ENCODE measurements at regions not wholly inside any gene's neighbourhood (a gene's known extent, or its start where the extent isn't known, plus 50 kb on each side); places are given as distances from the start of the nearest gene placed in this dataset.
"Not testable (repeated sequence)": the region's sequence is repeated elsewhere in the genome, so short reads cannot be mapped to it uniquely, and the experiment has no call there.

DNA sequence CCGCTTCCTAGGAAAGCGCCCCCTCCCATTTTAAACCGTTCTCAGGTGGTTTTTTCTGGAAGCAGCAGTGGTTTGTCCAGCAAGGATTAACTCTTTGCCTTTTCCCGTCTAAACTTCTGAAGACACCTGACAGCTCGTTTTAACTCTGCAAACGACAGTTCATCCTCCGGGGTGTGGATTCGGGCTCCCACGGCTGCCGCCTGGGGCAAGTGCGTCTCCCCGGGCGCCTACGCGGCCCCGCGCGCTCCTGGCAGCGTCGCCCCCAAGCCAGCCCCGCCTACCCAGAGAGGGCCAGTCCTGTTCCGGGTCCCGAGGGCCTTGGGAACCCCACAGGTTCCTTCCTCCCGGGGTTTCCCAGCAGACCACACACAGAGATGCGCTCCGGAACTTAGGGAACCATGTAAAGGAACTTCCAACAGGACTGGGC, 54.4 kb downstream of the PRR18 start:
- no peak for DNase-seq (ENCODE audit: low read depth)

DNA sequence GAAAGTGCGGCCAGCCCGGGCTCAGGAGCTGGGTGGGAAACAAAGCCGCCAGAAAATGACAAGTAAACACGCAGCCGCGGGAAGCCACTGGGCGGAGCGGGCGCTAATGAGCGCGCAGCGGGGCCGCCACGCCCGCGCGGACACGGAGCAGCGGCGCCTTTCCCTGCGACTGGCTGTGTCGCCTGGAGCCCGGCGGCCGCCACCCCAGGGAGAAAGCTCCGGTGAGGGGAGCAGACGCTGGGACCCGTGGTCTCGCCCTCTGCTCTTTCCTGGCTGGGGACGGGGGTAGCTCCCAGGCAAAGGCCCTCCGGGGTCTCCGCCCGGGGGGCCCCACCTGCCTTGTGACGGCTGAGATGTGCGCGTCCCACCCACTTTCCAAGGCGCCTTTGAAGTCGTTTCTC, 54.9 kb downstream of the PRR18 start:
- no peak for DNase-seq (ENCODE audit: low read depth)

DNA sequence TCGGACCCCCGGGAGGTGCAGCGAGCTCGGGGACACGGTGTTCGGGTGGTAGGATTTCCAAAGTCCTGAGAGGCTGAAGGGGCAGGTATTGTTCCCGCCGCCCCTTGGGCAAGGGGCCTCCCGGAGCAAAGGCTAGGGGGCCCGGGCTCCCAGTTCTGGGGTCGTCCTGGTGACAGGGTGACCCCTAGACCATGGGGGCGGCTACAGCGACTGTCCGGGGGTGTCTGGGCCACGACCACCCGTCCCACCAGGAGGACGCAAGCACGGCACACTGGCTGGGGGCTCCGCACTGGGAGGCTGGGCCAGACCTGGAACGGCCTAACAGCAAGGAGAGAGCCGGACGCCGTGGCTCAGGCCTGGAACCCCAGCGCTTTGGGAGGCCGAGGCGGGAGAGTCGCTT, 55.6 kb downstream of the PRR18 start:
- DNase-seq (ENCODE audit: low read depth) = no peak

DNA sequence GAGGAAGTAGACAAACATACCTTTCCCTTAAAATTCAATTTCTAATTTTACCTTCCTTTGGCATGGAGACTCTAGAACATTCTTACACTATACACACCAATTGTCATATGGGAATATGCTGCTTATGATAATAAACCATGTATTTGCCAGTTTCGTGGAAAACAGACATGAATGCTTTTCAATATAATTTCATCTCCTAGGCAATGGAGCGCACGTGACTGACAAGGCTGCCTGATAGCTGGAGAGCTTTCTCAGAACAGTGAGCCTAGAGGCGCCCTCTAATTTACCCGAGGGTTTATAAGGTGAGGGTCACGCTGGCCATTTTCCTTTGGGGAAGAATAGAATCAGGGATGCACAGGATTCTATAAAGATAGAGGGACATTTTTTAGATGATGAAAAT, 56.5 kb downstream of the PRR18 start:
- no peak for DNase-seq (ENCODE audit: low read depth)

DNA sequence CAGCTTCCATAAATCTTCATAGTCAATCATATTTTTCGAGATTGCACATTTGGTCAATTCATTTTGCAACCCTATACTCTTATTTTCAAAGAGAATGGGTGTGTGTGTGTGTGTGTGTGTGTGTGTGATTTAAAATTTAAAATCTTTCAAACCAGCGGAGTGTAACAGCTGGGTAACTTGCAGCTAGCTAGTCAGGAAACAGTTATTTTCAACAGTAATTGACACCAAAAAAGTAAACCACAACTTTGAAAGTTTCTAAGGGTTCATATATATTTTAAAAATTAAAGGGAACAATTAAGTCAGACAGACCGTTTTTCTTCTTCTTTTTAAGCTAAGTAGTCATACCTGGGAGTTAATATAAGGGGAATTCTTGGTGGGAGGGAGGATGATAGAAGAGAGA, 57.0 kb downstream of the PRR18 start:
- peak; percentile 6 for DNase-seq (ENCODE audit: low read depth)

DNA sequence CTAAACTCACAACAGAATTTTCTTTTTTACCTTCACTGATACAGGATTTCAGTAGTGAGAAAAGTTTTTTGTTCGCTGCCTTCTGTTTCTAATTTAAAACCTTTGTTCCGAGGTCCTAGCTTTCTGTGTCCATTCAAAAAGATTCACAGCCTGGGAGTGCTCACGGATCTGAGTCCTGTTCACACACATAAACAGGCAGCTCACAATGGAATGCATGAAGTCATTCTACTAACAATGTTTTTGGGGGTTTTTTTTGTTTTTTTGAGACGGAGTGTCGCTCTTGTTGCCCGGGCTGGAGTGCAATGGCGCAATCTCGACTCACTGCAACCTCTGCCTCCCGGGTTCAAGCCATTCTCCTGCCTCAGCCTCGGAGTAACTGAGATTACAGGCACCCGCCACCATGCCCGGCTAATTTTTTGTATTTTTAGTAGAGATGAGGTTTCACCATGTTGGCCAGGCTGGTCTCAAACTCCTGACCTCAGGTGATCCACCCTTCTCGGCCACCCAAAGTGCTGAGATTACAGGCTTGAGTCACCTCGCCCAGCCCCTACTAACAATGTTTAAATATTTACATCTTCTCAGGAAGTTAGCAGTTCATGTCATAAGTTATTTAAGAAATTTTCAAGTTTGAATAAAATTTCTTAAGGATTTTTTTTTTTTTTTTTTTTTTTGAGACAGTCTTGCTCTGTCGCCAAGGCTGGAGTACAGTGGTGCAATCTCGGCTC, 59.0 kb downstream of the PRR18 start:
- not testable (repeated sequence) for DNase-seq (ENCODE audit: low read depth)

DNA sequence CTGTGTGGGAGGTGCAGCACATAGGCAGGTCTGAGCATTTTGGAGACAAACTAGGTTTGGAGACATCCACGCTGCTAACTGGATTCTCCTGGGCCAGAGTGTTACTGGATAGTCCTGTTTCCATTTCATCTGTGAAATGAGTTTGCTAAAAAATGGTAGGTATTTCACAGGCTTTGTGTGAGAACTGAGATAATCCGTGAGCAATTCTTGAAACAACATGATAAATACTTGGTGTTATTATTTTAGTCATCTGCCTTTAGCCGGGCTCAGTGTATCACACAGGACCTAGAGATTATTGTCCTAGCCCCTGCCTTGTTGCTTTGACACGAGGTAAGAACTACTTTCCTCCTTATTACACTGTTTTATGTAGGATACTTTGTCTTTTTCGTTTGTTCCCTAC, 63.0 kb downstream of the PRR18 start:
- no peak for DNase-seq (ENCODE audit: low read depth)

DNA sequence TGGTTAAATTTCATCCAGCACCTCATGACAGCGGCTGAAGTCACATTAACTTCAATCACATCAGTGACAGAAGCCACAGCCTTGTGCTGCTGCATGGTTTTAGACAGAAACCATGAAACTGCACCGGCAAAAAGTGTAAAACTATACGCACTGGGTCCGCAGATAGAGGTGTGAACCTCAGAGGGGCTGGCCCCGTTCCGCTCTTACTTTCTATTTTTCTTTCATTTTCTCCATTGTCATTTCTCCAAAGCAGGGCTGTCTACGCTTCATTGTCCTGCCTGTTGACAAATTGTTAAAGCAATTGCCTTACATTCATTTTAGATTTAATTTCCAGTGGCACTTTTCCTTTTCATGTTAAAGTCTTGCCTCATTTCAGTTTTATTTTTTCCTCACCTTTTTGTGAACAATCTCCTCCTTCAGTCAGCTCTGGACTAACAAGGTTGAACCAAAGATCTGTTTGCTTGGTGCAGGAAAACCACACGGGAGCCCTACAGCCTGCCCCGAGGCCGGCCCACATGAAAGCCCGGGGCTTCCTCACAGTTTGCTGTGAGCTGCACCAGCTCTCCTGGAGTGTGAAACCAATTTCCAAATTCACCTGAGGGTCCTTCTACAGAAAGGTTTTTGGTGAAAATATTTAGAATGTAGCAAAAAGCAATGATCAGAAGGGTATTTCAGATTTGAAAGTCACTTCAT, 63.7 kb downstream of the PRR18 start:
- DNase-seq (ENCODE audit: low read depth) = no peak

DNA sequence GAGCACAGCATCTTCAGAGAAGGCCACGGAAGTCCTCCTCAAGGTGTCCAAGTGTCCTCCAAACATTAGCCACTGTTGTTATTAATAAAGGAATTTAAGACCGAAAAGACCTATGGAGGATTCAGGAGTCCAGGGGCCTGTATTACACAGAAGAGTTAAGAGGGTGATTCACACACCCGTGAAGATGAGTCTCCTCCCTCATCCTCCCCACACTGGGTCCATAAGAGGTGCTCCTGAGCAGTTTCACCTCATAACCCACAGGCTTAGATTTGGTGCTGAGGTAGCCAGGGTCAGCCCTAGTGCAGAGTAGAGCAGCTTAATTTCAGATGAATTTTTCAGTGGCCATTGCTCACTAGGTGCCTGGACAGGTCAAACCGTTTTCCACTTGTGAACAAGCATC, 65.3 kb downstream of the PRR18 start:
- no peak for DNase-seq (ENCODE audit: low read depth)

DNA sequence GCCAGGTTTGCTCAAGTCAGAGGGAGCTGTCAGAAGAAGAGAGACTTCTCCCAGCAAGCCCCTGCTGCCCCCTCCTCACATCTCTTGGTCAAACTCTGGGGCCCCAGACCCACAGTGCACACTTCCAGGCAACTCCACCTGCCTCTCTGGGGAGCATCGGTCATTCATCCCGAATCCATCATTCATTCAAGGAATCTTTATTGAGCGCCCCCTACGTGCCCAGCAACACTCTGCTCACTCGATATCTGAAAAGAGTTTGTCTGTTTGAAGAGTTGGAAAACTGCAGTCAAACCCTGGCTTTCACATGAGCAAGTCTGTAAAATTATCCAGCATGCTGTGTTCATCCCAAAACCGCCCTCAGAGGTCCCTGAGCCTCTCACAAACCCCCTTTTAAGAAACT, 66.2 kb downstream of the PRR18 start:
- no peak for DNase-seq (ENCODE audit: low read depth)

DNA sequence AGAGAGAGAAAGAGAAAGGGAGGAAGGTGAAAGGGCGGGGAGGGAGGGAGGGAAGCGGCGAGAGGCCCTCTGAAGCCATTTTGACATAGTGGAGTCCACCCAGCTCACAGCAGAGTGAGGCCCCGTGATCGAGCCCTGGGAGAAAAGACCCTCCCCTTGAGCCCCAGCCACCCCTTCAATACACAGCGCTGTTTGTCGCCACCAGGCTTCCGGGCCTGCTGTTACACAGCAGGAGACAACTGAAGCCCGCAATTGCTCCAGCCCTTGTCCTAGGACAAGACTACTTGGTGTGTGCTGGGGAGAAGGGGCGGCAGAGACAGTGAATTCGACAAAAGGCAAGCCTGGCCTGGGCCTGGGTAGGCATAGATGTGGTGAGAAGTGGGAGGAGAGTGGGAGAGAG, 67.3 kb downstream of the PRR18 start:
- DNase-seq (ENCODE audit: low read depth) = no peak

DNA sequence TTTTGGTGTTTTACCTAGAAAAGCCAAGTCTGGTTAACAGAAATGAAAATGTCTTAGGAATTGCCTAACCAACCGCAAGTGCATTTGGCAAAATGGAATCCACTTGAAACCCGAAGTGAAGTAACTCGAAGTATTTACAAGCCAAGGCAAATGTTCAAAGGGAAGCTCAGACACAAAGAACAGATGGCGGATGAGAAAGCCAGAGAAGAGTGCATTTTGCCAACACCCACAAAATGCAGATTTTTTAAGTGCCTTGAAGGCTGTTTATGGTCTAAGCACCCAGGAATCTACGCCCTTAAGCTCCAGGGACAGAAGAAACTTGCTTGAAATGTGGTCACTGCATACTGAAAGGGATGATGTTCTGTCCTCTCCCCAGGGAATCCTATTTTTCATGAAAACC, 70.0 kb upstream of the TBXT start:
- DNase-seq (ENCODE audit: low read depth) = peak; percentile 15

DNA sequence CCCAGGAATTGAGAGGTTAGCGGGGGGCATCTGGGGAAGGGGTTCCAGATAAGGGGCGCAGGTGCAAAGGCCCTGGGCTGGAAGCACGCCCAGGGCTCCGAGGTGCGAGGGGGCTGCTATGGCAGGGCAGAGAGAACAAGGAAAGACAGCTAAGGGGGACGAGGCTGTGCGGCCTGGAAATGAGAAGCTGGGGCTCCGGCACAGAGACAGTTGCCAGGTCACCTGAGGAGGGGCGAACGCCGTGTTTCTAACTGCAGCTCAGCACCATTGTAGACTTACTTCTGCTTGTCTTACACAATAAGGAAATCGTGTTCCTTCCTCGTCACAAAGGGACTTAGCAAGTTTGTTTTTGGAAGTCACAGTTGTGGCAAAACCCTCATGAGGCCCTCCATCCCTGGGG, 68.9 kb upstream of the TBXT start:
- no peak for DNase-seq (ENCODE audit: low read depth)

DNA sequence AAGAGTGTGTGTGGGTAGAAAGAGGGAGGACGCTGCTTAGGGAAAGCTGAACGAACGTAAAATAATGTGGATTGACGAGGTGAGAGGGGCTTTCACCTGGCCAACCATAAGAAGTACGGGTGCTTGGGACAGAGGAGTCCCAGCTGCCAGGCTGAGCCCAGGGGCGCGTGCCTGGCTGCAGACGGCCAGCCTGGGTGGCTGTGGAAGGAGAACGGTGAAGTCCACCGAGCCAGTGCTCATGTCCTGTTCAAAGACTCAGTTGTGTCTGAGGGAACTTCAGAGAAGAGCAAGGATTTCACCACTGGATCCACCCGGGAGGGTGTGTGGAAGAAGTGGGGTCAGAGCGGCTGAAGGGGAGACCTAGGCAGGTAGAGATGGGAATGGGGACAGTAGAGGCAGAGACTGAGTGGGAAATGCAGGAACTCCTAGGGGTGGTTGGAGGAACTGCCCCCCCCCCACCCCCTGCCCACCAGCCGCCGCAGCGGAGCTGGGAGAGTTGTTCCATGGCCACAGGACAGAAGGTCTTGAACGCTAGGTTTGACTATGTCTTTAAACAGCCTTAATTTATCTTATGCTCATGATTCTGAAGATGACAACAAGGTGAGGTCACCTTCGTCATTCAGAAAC, 68.1 kb upstream of the TBXT start:
- DNase-seq (ENCODE audit: low read depth) = no peak

DNA sequence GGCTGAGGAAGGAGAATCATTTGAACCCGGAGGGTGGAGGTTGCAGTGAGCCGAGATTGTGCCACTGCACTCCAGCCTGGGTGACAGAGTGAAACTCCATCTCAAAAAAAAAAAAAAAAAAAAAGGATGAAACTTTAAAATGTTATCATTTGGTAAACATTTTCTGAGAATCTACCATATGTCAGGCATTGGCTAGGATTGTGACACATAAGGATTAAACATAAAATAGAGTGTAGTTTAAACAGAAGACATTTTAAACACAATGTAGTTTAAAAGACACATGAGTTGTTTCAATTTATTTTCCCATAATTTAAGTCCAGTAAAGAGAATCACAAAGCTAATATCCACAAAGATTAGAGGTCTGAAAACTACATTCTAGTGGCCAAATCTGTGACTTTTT, 63.5 kb upstream of the TBXT start:
- DNase-seq (ENCODE audit: low read depth) = not testable (repeated sequence)

DNA sequence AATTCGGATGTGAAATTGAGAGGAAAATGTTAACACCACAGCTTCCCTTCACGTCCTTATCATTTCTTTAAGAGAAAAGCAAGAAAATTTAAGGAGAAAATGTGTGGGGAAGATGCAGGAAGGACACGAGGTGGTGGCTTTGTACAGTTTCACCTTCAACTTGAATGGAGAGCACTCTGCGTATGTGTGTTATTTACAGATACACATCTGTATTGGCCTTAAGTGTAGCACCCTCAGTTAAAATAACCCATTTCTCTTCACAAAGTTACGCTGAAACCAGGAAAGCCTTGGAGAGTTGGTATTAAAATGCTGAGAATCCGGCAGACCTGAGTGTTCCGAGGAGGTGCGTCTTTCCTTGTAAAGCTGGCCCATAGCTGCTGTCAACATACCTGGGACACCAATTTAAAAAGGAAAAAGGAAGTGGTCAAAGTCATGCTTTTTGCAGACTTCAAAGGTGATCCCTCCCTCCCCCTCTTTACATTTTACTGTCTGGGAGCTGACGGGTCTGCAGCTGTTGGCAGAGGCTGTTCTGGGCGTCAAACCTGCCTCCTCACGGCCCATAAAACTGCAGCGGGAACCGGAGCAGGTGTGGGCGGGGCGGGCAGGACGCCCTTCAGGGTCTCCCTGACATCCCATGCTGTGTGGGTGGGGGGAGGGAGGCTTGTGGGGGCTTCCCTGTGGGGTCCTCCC, 61.3 kb upstream of the TBXT start:
- no peak for DNase-seq (ENCODE audit: low read depth)

DNA sequence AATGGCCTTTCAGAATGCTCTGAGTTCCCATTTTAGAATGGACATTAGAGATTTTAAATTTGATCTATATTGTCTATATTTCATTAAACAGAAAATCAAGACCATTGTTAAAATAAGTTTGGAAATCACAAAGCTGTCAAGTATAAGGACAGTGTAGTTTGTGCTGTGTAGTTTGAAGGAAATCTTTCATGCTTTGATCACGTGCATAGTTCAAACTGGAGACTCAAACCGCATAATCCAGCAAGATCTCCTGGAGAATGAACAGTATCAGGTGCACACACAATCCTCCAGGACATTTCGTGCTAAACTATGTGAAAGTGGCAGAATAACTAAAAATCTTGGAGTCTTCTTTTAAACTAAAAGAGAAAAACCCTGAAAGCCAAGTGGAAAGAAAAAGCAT, 60.8 kb upstream of the TBXT start:
- no peak for DNase-seq (ENCODE audit: low read depth)

DNA sequence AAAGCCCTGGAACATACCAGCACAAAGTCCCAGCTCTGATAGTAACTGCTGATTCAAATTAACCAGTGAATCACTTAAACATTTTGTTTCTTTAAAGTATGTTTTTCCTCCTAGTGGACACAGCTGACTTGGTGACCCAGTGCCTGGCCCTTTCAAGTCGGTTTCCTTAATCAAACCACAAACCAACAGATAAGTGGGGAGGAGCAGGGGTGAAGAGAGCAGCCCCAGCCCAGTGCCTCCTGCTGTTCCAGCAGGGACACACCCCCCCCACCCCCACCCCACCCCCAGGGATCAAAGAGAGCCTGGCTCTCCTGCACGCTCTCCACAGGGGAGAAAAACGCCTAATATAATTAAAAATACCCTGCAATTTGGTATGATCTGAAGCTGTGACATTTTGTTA, 55.4 kb upstream of the TBXT start:
- no peak for DNase-seq (ENCODE audit: low read depth)

DNA sequence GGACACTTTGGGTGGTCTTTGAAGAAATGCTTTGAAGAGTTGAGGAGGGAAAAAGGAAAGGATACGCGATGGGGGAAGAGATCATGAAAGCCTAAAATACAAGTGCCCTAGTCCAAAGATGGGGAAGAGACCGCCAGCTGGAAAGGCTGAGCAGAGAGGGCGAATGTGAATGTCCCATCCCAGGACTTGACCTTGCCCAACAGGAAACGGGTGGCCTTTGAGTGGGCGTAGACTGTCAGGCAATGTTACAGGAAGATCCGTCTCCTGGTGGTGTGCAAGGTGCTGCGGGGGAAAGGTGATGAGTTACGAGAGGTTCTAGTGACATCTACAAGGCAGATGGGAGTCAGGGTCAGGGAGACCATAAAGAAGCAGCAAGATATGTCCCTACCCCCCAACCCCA, 55.0 kb upstream of the TBXT start:
- DNase-seq (ENCODE audit: low read depth) = no peak

DNA sequence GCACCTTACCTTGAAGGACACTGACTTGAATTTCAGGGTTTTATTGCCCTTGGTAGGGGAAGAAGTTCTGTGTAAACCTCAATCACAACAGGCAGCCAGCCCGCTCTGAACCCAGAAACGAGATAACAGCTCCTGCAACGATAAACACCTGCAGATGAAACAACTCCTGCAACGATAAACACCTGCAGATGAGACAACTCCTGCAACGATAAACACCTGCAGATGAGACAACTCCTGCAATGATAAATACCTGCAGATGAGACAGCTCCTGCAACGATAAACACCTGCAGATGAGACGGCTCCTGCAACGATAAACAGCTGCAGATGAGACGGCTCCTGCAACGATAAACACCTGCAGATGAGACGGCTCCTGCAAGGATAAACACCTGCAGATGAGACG, 54.0 kb upstream of the TBXT start:
- DNase-seq (ENCODE audit: low read depth) = no peak

DNA sequence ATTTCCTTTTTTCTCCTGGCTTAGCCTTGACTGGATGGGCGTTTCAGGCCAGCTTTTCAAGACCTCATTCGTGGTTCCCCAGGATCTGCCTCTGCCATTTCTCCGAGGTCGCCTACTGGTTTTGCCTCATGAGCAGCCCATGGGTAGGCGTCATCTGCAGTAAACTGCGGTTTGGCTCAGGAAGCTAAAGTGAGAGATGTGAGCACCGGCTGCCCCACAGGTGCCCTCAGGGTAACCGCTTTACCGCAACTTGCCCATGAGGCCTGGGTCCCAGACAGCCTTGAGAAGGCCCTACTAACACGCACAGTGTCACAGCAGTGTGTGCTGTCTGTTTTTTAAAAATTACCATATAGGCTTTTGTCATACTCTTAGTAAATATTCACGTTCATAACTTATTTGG, 53.4 kb upstream of the TBXT start:
- DNase-seq (ENCODE audit: low read depth) = no peak
